ENCODE measurements at regions not wholly inside any gene's neighbourhood (a gene's known extent, or its start where the extent isn't known, plus 50 kb on each side); places are given as distances from the start of the nearest gene placed in this dataset.

- no peaks in the 10 kb centered on the region for H3K27me3 ChIP-seq (replicated peaks; ENCODE audit: control insufficient read depth, insufficient read depth, low read length)
- no peak for TF ChIP-seq CTCF (IDR thresholded peaks at IDR 0.05; ENCODE audit: insufficient read depth, low read length, poor library complexity, severe bottlenecking)
- no peak for DNase-seq (ENCODE audit: extremely low read depth, insufficient read length)
- no peak overlapping the region for H3K4me3 ChIP-seq (replicated peaks; ENCODE audit: low read depth, low read length)
- no peaks in the 10 kb centered on the region for H3K36me3 ChIP-seq (ENCODE audit: control insufficient read depth, insufficient read depth, low read length)
Measured at GRCh38 chr4:79497001-79497400, 89.0 kb upstream of the GK2 start.

- Histone ChIP-seq H3K4me3 (replicated peaks; ENCODE audit: low read depth, low read length) (no peak overlapping the region), H3K36me3 (ENCODE audit: control insufficient read depth, insufficient read depth, low read length) (no peaks in the 10 kb centered on the region), H3K27me3 (replicated peaks; ENCODE audit: control insufficient read depth, insufficient read depth, low read length) (no peaks in the 10 kb centered on the region)
- TF ChIP-seq CTCF (IDR thresholded peaks at IDR 0.05; ENCODE audit: insufficient read depth, low read length, poor library complexity, severe bottlenecking): no peak
- DNase-seq (ENCODE audit: extremely low read depth, insufficient read length): no peak
Measured at GRCh38 chr4:79495447-79495846, 87.4 kb upstream of the GK2 start.

GRCh38 chr4:79492148-79492547 is 84.1 kb upstream of the GK2 start:
- DNase-seq (ENCODE audit: extremely low read depth, insufficient read length): no peak
- no peaks in the 10 kb centered on the region for H3K27me3 ChIP-seq (replicated peaks; ENCODE audit: control insufficient read depth, insufficient read depth, low read length)
- no peaks in the 10 kb centered on the region for H3K36me3 ChIP-seq (ENCODE audit: control insufficient read depth, insufficient read depth, low read length)
- TF ChIP-seq CTCF (IDR thresholded peaks at IDR 0.05; ENCODE audit: insufficient read depth, low read length, poor library complexity, severe bottlenecking): no peak
- H3K4me3 ChIP-seq (replicated peaks; ENCODE audit: low read depth, low read length): no peak overlapping the region

GRCh38 chr4:79489506-79489905 is 81.5 kb upstream of the GK2 start:
- H3K27me3 ChIP-seq (replicated peaks; ENCODE audit: control insufficient read depth, insufficient read depth, low read length): no peaks in the 10 kb centered on the region
- no peaks in the 10 kb centered on the region for H3K36me3 ChIP-seq (ENCODE audit: control insufficient read depth, insufficient read depth, low read length)
- no peak for TF ChIP-seq CTCF (IDR thresholded peaks at IDR 0.05; ENCODE audit: insufficient read depth, low read length, poor library complexity, severe bottlenecking)
- no peak for DNase-seq (ENCODE audit: extremely low read depth, insufficient read length)
- H3K4me3 ChIP-seq (replicated peaks; ENCODE audit: low read depth, low read length): no peak overlapping the region

- Histone ChIP-seq H3K4me3 (replicated peaks; ENCODE audit: low read depth, low read length) (no peak overlapping the region), H3K36me3 (ENCODE audit: control insufficient read depth, insufficient read depth, low read length) (no peaks in the 10 kb centered on the region), H3K27me3 (replicated peaks; ENCODE audit: control insufficient read depth, insufficient read depth, low read length) (no peaks in the 10 kb centered on the region)
- DNase-seq (ENCODE audit: extremely low read depth, insufficient read length): no peak
- no peak for TF ChIP-seq CTCF (IDR thresholded peaks at IDR 0.05; ENCODE audit: insufficient read depth, low read length, poor library complexity, severe bottlenecking)
Measured at GRCh38 chr4:79476196-79476595, 68.2 kb upstream of the GK2 start.

- H3K27me3 ChIP-seq (replicated peaks; ENCODE audit: control insufficient read depth, insufficient read depth, low read length): no peaks in the 10 kb centered on the region
- no peak for TF ChIP-seq CTCF (IDR thresholded peaks at IDR 0.05; ENCODE audit: insufficient read depth, low read length, poor library complexity, severe bottlenecking)
- H3K36me3 ChIP-seq (ENCODE audit: control insufficient read depth, insufficient read depth, low read length): no peaks in the 10 kb centered on the region
- no peak overlapping the region for H3K4me3 ChIP-seq (replicated peaks; ENCODE audit: low read depth, low read length)
- no peak for DNase-seq (ENCODE audit: extremely low read depth, insufficient read length)
Measured at GRCh38 chr4:79473439-79473724, 65.4 kb upstream of the GK2 start.

Measured in GM06990 (cell line).